ENCODE measurements at regions not wholly inside any gene's neighbourhood (a gene's known extent, or its start where the extent isn't known, plus 50 kb on each side); places are given as distances from the start of the nearest gene placed in this dataset.

GRCh38 chr7:95668504-95669018 is 72.2 kb upstream of the PDK4 start:
- ATAC-seq: no peak
- TF ChIP-seq OSR1 (CRISPR knock-in tag; IDR thresholded peaks at IDR 0.05): no peak
- no peak for TF ChIP-seq RARB (CRISPR knock-in tag; IDR thresholded peaks at IDR 0.05)
- no peak for TF ChIP-seq ZNF565 (CRISPR knock-in tag; conservative IDR thresholded peaks at IDR 0.05; ENCODE audit: low read depth)
- no peak for TF ChIP-seq CSDC2 (CRISPR knock-in tag; IDR thresholded peaks at IDR 0.05)
- no peak for TF ChIP-seq ZNF8 (CRISPR knock-in tag; IDR thresholded peaks at IDR 0.05)
- TF ChIP-seq TOX (CRISPR knock-in tag; IDR thresholded peaks at IDR 0.05; ENCODE audit: borderline replicate concordance): no peak
- no peak for TF ChIP-seq SNAI2 (CRISPR knock-in tag; IDR thresholded peaks at IDR 0.05)
- TF ChIP-seq PATZ1 (CRISPR knock-in tag; IDR thresholded peaks at IDR 0.05; ENCODE audit: borderline replicate concordance): no peak
- TF ChIP-seq TCF4 (CRISPR knock-in tag; IDR thresholded peaks at IDR 0.05; ENCODE audit: borderline replicate concordance): no peak

- TF ChIP-seq PPARA (CRISPR knock-in tag; IDR thresholded peaks at IDR 0.05; ENCODE audit: borderline replicate concordance) (no peak), CSRNP3 (CRISPR knock-in tag; IDR thresholded peaks at IDR 0.05) (no peak), ZC3H10 (CRISPR knock-in tag; IDR thresholded peaks at IDR 0.05) (no peak), ZFP30 (CRISPR knock-in tag; IDR thresholded peaks at IDR 0.05) (no peak), RARB (CRISPR knock-in tag; IDR thresholded peaks at IDR 0.05) (no peak), ZFP3 (CRISPR knock-in tag; IDR thresholded peaks at IDR 0.05) (no peak), ZNF8 (CRISPR knock-in tag; IDR thresholded peaks at IDR 0.05) (no peak), CSDC2 (CRISPR knock-in tag; IDR thresholded peaks at IDR 0.05) (no peak), POU6F1 (CRISPR knock-in tag; IDR thresholded peaks at IDR 0.05; ENCODE audit: borderline replicate concordance, low read depth) (no peak), ARNTL (CRISPR knock-in tag; IDR thresholded peaks at IDR 0.05; ENCODE audit: borderline replicate concordance, low read depth) (no peak), TCF4 (CRISPR knock-in tag; IDR thresholded peaks at IDR 0.05; ENCODE audit: borderline replicate concordance) (no peak), TOX (CRISPR knock-in tag; IDR thresholded peaks at IDR 0.05; ENCODE audit: borderline replicate concordance) (no peak), TSHZ2 (CRISPR knock-in tag; IDR thresholded peaks at IDR 0.05) (no peak), ESRRG (CRISPR knock-in tag; IDR thresholded peaks at IDR 0.05) (no peak), BACH2 (CRISPR knock-in tag; IDR thresholded peaks at IDR 0.05; ENCODE audit: borderline replicate concordance) (no peak), GLIS3 (CRISPR knock-in tag; IDR thresholded peaks at IDR 0.05) (no peak)
- ATAC-seq: no peak
These were observed 66.7 kb upstream of the PDK4 start for GRCh38 chr7:95662987-95663386.

- no peak for TF ChIP-seq CSRNP3 (CRISPR knock-in tag; IDR thresholded peaks at IDR 0.05)
- TF ChIP-seq ZNF70 (CRISPR knock-in tag; IDR thresholded peaks at IDR 0.05): no peak
- TF ChIP-seq SNAI2 (CRISPR knock-in tag; IDR thresholded peaks at IDR 0.05): no peak
- no peak for TF ChIP-seq ISL1 (CRISPR knock-in tag; IDR thresholded peaks at IDR 0.05)
- no peak for TF ChIP-seq TCF4 (CRISPR knock-in tag; IDR thresholded peaks at IDR 0.05; ENCODE audit: borderline replicate concordance)
- TF ChIP-seq POU6F1 (CRISPR knock-in tag; IDR thresholded peaks at IDR 0.05; ENCODE audit: borderline replicate concordance, low read depth): no peak
- TF ChIP-seq TOX (CRISPR knock-in tag; IDR thresholded peaks at IDR 0.05; ENCODE audit: borderline replicate concordance): no peak
- TF ChIP-seq ZFP3 (CRISPR knock-in tag; IDR thresholded peaks at IDR 0.05): no peak
- TF ChIP-seq ARNTL (CRISPR knock-in tag; IDR thresholded peaks at IDR 0.05; ENCODE audit: borderline replicate concordance, low read depth): no peak
- TF ChIP-seq CREB5 (CRISPR knock-in tag; IDR thresholded peaks at IDR 0.05; ENCODE audit: low read depth): no peak
- TF ChIP-seq BACH2 (CRISPR knock-in tag; IDR thresholded peaks at IDR 0.05; ENCODE audit: borderline replicate concordance): no peak
- no peak for TF ChIP-seq GLIS3 (CRISPR knock-in tag; IDR thresholded peaks at IDR 0.05)
- no peak for TF ChIP-seq ZC3H10 (CRISPR knock-in tag; IDR thresholded peaks at IDR 0.05)
- TF ChIP-seq PPARA (CRISPR knock-in tag; IDR thresholded peaks at IDR 0.05; ENCODE audit: borderline replicate concordance): no peak
- ATAC-seq: no peak
These were observed 63.7 kb upstream of the PDK4 start for GRCh38 chr7:95660023-95660434.
